Hepatocyte (in vitro differentiated cells): ENCODE measurements at regions not wholly inside any gene's neighbourhood (a gene's known extent, or its start where the extent isn't known, plus 50 kb on each side); places are given as distances from the start of the nearest gene placed in this dataset.

Experiments
- DNase-seq: peaks from one replicate; pipeline ENCODE4 v3.0.0-alpha.2; 2016; ENCODE audit warnings: low spot score
- H2AFZ ChIP-seq: fragments of 200-600 bp; sonication (generic); 2 replicates; pipeline ENCODE4 v1.6.0; 2016; ENCODE audit warnings: antibody characterized with exemption, mild to moderate bottlenecking
- H3K27ac ChIP-seq: fragments of 200-600 bp; sonication (generic); 2 replicates; pipeline ENCODE4 v1.5.1; 2016; ENCODE audit warnings: mild to moderate bottlenecking
- H3K27me3 ChIP-seq: fragments of 200-600 bp; sonication (generic); 2 replicates; pipeline ENCODE4 v1.6.1; 2016
- H3K36me3 ChIP-seq: fragments of 200-600 bp; sonication (generic); replicated peaks from 2 replicates; pipeline ENCODE4 v1.5.1; 2016; ENCODE audit warnings: low read depth; ENCODE audit not compliant: insufficient read depth
- H3K4me1 ChIP-seq: fragments of 200-600 bp; sonication (generic); 2 replicates; pipeline ENCODE4 v1.5.1; 2016; ENCODE audit warnings: mild to moderate bottlenecking, moderate library complexity; ENCODE audit not compliant: insufficient read depth
- H3K4me2 ChIP-seq: fragments of 200-600 bp; sonication (generic); 2 replicates; pipeline ENCODE4 v1.6.0; 2016
- H3K4me3 ChIP-seq: fragments of 200-600 bp; sonication (generic); 2 replicates; pipeline ENCODE4 v1.5.1; 2016; ENCODE audit warnings: mild to moderate bottlenecking
- H3K79me2 ChIP-seq: fragments of 200-600 bp; sonication (generic); 2 replicates; pipeline ENCODE4 v1.6.0; 2017; ENCODE audit warnings: mild to moderate bottlenecking
- H3K9me2 ChIP-seq: fragments of 200-600 bp; sonication (generic); replicated peaks from 2 replicates; pipeline ENCODE4 v1.6.0; 2017; ENCODE audit warnings: mild to moderate bottlenecking; ENCODE audit not compliant: insufficient read depth
- H3K9me3 ChIP-seq: fragments of 200-600 bp; sonication (generic); 2 replicates; pipeline ENCODE4 v1.5.1; 2016; ENCODE audit warnings: low read depth, mild to moderate bottlenecking
- H4K20me1 ChIP-seq: fragments of 200-600 bp; sonication (generic); 2 replicates; pipeline ENCODE4 v1.6.0; 2016; ENCODE audit warnings: mild to moderate bottlenecking; ENCODE audit not compliant: insufficient read depth, poor library complexity, severe bottlenecking
- EZH2 ChIP-seq: fragments of 200-600 bp; sonication (generic); IDR thresholded peaks from 2 replicates; pipeline ENCODE4 v1.6.1; 2016; ENCODE audit warnings: antibody characterized with exemption, mild to moderate bottlenecking, borderline replicate concordance
- EZH2phosphoT487 ChIP-seq: fragments of 200-600 bp; sonication (generic); IDR thresholded peaks from one replicate; pipeline ENCODE4 v1.6.1; 2018; ENCODE audit warnings: antibody characterized with exemption, mild to moderate bottlenecking, low read depth, moderate library complexity; ENCODE audit not compliant: unreplicated experiment, severe bottlenecking
- WGBS: methylation state at CpG from one replicate; pipeline ENCODE4 v1.1.6; 2016; ENCODE audit warnings: low lambda C conversion rate; ENCODE audit errors: missing lambda C conversion rate; 5-methylcytosine and 5-hydroxymethylcytosine counted together
- TF ChIP-seq, protein P1 (sequence below): fragments of 200-600 bp; sonication (generic); IDR thresholded peaks from 2 replicates; pipeline ENCODE4 v1.5.1; 2016; ENCODE audit warnings: antibody characterized with exemption, mild to moderate bottlenecking; ENCODE audit not compliant: poor library complexity

DNA sequence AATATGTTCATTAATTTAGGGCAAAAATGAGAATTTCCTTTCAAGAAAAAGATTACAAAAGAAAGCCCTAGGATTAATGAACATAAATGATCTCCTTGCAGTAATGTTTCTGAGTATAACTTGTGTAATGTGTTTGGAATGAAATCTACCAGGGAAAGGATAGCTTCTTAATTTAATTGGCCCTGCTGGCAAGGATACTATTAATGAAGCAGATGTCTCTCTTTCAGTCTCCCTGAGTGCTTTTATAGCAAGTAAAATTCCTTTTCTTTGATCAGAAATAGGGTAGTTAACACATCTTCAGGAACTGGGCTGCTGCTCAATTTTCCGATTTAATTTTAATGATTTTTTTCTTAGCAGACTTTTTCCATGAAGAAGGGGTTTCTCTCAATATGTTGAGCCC lies 379.4 kb upstream of the PDE3A start:
- no peaks in the 10 kb centered on the region for H3K36me3 ChIP-seq
- no peaks in the 10 kb centered on the region for H4K20me1 ChIP-seq
- no peak overlapping the region for H3K27ac ChIP-seq
- H3K9me3 ChIP-seq: no peaks in the 10 kb centered on the region
- no peak overlapping the region for H3K4me2 ChIP-seq
- 82% methylated on average over 1 of the region's 1 CpG for WGBS
- DNase-seq: no peak
- H3K4me1 ChIP-seq: peaks cover 14% of the 10 kb centered on the region
- TF ChIP-seq, protein P1, sequence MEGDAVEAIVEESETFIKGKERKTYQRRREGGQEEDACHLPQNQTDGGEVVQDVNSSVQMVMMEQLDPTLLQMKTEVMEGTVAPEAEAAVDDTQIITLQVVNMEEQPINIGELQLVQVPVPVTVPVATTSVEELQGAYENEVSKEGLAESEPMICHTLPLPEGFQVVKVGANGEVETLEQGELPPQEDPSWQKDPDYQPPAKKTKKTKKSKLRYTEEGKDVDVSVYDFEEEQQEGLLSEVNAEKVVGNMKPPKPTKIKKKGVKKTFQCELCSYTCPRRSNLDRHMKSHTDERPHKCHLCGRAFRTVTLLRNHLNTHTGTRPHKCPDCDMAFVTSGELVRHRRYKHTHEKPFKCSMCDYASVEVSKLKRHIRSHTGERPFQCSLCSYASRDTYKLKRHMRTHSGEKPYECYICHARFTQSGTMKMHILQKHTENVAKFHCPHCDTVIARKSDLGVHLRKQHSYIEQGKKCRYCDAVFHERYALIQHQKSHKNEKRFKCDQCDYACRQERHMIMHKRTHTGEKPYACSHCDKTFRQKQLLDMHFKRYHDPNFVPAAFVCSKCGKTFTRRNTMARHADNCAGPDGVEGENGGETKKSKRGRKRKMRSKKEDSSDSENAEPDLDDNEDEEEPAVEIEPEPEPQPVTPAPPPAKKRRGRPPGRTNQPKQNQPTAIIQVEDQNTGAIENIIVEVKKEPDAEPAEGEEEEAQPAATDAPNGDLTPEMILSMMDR: no peak
- TF ChIP-seq EZH2phosphoT487 (no peak), EZH2 (no peak)
- no peak overlapping the region for H3K4me3 ChIP-seq
- H3K79me2 ChIP-seq: no peaks in the 10 kb centered on the region
- no peaks in the 10 kb centered on the region for H3K9me2 ChIP-seq
- no peaks in the 10 kb centered on the region for H3K27me3 ChIP-seq
- no peak overlapping the region for H2AFZ ChIP-seq

DNA sequence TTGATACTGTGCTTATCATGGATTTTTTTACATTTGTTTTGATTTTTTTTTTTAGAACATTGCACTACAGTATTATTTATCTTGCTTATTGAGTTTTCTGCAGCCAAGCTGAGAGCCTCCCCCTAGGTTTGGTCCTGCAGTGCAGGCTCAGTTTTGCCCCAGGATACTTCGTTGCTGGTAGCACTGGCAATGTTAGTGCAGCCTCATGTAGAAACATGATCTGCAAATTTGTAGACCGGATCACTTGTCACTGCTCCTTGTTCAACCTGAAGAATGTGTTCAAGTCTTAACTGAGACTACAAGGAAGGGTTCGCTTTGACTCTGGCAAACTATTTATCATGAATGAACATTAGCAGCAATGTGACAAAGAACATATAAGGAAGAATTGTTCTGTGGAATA lies 377.2 kb upstream of the PDE3A start:
- Histone ChIP-seq H3K36me3 (no peaks in the 10 kb centered on the region), H3K4me2 (no peak overlapping the region), H3K4me1 (peaks cover 14% of the 10 kb centered on the region), H3K79me2 (no peaks in the 10 kb centered on the region), H3K4me3 (no peak overlapping the region), H4K20me1 (no peaks in the 10 kb centered on the region), H2AFZ (no peak overlapping the region), H3K9me2 (no peaks in the 10 kb centered on the region), H3K27me3 (no peaks in the 10 kb centered on the region), H3K9me3 (no peaks in the 10 kb centered on the region), H3K27ac (peak overlapping the region; percentile 10)
- DNase-seq: no peak
- WGBS: 83% methylated on average over 3 of the region's 3 CpGs
- TF ChIP-seq EZH2phosphoT487 (no peak), EZH2 (no peak)
- TF ChIP-seq, protein P1: no peak

DNA sequence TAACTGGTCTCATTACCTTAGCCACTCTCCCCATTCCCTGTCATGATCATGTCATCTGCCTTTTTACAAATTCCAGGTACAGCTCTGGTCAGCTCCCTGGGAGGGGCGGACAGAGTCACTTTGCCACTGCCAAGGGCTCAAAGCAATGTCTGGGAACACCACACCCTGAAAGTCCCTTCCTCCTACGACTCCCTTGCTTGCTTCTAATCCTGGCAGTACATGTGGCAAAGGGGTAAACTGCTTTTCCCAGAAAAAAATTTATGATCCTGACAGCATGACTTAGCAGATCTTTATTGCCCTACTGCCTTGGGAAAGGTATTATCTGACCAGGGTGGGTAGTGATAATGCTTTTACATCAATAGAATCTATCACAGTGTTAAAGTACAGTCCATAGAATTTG lies 376.0 kb upstream of the PDE3A start:
- no peak overlapping the region for H2AFZ ChIP-seq
- H3K9me3 ChIP-seq: no peaks in the 10 kb centered on the region
- no peaks in the 10 kb centered on the region for H3K36me3 ChIP-seq
- no peaks in the 10 kb centered on the region for H3K79me2 ChIP-seq
- TF ChIP-seq, protein P1: no peak
- TF ChIP-seq EZH2phosphoT487 (no peak), EZH2 (no peak)
- peak overlapping the region; percentile 9 for H3K4me2 ChIP-seq
- H3K27ac ChIP-seq: peak overlapping the region; percentile 38
- 69% methylated on average over 2 of the region's 2 CpGs for WGBS
- DNase-seq: peak; percentile 23
- H3K4me1 ChIP-seq: peaks cover 14% of the 10 kb centered on the region
- H3K27me3 ChIP-seq: no peaks in the 10 kb centered on the region
- no peak overlapping the region for H3K4me3 ChIP-seq
- H4K20me1 ChIP-seq: no peaks in the 10 kb centered on the region
- no peaks in the 10 kb centered on the region for H3K9me2 ChIP-seq

DNA sequence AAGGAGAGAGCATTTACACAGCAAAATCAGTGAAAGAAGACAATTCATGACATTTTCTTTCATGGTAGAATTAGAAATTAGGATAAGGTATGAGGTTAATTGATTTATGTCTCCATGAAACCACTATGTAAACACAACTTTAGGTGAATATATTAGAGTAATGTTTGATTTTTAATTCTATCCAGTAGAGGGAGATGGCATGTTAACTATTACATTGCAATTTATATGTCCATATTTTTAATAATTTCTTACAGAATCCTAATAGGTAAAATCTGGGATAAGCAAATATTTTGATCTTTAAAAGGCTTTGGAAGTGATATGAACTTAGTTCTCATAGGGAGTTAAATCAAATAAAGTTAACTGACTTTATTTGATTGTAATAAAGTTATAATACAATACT lies 373.4 kb upstream of the PDE3A start:
- H3K27ac ChIP-seq: no peak overlapping the region
- TF ChIP-seq EZH2: no peak
- TF ChIP-seq, protein P1: peak; percentile 21
- H3K4me2 ChIP-seq: no peak overlapping the region
- H2AFZ ChIP-seq: no peak overlapping the region
- no peaks in the 10 kb centered on the region for H3K9me2 ChIP-seq
- no peaks in the 10 kb centered on the region for H4K20me1 ChIP-seq
- DNase-seq: no peak
- peaks cover 32% of the 10 kb centered on the region for H3K4me1 ChIP-seq
- no peaks in the 10 kb centered on the region for H3K79me2 ChIP-seq
- H3K27me3 ChIP-seq: no peaks in the 10 kb centered on the region
- no peaks in the 10 kb centered on the region for H3K9me3 ChIP-seq
- H3K4me3 ChIP-seq: no peak overlapping the region
- no peaks in the 10 kb centered on the region for H3K36me3 ChIP-seq
